LNCaP clone FGC (cell line): ENCODE measurements at regions not wholly inside any gene's neighbourhood (a gene's known extent, or its start where the extent isn't known, plus 50 kb on each side); places are given as distances from the start of the nearest gene placed in this dataset.
"Not testable (repeated sequence)": the region's sequence is repeated elsewhere in the genome, so short reads cannot be mapped to it uniquely, and the experiment has no call there.

Experiments
- DNase-seq: peaks from one replicate; pipeline ENCODE4 v3.0.0-alpha.2; 2011; ENCODE audit warnings: low read depth
- H3K4me3 ChIP-seq: 2 replicates; pipeline ENCODE4 v1.5.1; 2011; ENCODE audit warnings: mild to moderate bottlenecking, low read depth, low read length, control low read depth
- TF ChIP-seq, protein P1 (sequence below): IDR thresholded peaks from 2 replicates; pipeline ENCODE4 v1.5.1; 2012; ENCODE audit warnings: mild to moderate bottlenecking; ENCODE audit not compliant: control insufficient read depth, insufficient read depth; ENCODE audit errors: extremely low read depth

DNA sequence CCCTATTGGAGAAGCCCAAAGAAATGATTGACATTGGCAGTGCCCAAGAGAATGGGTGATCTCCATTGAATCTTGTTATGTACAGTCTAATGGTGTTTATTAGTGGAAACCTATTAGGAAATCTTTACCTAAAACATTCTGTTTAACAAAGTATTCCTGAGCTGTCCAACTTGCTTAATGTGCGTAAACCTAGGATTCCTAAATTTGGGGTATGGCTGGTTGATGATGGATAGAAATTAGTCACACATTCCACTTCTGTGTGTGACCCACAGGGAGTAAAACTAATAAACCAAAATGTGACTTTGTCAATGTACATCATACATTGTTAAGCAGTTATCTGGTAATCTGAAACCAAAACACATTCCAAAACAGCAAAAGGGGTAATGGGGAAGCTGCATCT, 761.3 kb downstream of the FSCB start:
- TF ChIP-seq, protein P1, sequence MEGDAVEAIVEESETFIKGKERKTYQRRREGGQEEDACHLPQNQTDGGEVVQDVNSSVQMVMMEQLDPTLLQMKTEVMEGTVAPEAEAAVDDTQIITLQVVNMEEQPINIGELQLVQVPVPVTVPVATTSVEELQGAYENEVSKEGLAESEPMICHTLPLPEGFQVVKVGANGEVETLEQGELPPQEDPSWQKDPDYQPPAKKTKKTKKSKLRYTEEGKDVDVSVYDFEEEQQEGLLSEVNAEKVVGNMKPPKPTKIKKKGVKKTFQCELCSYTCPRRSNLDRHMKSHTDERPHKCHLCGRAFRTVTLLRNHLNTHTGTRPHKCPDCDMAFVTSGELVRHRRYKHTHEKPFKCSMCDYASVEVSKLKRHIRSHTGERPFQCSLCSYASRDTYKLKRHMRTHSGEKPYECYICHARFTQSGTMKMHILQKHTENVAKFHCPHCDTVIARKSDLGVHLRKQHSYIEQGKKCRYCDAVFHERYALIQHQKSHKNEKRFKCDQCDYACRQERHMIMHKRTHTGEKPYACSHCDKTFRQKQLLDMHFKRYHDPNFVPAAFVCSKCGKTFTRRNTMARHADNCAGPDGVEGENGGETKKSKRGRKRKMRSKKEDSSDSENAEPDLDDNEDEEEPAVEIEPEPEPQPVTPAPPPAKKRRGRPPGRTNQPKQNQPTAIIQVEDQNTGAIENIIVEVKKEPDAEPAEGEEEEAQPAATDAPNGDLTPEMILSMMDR = no peak
- H3K4me3 ChIP-seq = no peak overlapping the region

DNA sequence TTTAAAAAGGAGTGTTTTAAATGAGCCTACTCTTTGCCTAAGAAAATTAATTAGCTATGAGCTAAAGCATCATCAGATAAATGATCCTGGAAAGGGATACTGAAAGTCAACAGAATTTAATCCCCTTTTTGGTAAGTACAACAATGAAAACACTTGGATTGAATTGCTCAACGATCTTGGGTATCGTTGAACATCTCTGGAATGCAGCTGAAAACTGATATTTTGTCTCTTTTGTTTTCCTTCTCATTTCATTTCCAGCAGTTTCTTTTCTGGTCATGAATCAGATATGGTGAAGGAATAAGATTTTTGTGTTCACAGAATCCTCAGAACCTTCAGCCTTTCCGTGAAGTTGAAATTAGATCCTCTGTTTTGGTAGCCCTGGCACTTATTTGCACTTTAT, 771.2 kb downstream of the FSCB start:
- TF ChIP-seq, protein P1 = no peak
- no peak overlapping the region for H3K4me3 ChIP-seq
- DNase-seq = no peak

More for the DNA sequence above, 761.3 kb downstream of the FSCB start:
- no peak for DNase-seq

DNA sequence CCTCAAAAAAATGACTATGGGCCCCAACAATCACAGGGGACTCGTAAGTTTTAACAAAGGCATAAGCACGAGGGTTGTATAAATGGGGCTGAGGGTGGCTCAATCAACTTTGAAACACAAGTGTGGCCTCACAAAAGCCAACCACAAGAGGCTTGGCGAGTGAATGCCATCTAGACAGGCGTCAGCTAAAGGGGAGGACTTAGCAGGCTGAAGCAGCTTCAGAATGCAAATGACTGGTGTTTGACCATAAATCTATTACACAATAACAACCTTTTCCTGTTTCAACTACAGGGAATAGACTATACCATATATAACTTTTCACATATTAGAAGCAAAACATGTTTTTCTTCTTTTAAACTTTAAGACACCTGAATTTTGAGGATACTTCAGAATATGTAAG, 777.9 kb downstream of the FSCB start:
- H3K4me3 ChIP-seq = no peak overlapping the region
- TF ChIP-seq, protein P1 = no peak
- DNase-seq = no peak

DNA sequence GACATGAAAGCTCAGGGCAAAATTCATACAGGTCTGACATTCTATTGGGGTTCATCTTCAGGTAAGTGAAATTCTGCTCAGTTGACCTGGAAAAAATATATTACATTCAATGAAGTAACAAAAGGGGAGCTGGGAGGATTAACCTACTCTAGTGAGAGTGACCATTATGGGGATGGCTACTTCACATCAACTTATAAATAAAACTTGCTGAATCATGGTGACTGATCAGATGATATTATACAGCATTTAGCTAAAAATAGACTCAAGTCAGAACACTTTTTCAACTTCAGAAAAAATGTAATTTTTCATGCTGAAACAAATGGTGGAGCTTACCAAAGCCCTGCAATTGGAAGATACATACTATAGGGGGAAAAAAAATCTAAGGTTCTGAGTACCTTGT, 800.2 kb downstream of the FSCB start:
- TF ChIP-seq, protein P1 = no peak
- H3K4me3 ChIP-seq = no peak overlapping the region
- no peak for DNase-seq

DNA sequence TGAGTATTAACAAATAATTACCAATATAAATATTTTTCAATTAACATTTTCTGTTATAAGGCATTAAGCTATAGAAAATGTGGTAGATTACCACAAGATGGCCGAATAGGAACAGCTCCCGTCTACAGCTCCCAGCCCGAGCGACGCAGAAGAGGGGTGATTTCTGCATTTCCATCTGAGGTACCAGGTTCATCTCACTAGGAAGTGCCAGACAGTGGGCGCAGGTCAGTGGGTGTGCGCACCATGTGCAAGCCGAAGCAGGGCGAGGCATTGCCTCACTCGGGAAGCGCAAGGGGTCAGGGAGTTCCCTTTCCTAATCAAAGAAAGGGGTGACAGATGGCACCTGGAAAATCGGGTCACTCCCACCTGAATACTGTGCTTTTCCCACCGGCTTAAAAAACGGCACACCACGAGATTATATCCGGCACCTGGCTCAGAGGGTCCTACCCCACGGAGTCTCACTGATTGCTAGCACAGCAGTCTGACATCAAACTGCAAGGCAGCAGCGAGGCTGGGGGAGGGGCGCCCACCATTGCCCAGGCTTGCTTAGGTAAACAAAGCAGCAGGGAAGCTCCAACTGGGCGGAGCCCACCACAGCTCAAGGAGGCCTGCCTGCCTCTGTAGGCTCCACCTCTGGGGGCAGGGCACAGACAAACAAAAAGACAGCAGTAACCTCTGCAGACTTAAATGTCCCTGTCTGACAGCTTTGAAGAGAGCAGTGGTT, 808.4 kb downstream of the FSCB start:
- H3K4me3 ChIP-seq, DNase-seq: not testable (repeated sequence)

DNA sequence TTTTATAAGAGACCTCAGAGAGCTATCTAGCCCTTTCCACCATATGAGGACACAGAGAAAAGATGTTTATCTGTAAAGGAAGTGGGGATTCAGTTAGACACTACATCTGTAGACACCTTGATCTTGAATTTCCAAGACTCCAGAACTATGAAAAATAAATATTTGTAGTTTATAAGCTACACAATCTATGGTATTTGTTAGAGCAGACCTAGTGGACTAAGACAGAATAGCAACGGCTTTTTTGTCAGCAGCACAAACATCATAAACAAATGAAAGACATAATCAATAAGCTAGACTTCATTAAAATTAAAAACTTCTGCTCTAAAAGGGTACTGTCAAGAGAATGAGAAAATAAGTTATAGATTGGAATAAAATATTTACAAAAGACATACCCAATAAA, 810.1 kb downstream of the FSCB start:
- TF ChIP-seq, protein P1 = no peak
- no peak for DNase-seq

DNA sequence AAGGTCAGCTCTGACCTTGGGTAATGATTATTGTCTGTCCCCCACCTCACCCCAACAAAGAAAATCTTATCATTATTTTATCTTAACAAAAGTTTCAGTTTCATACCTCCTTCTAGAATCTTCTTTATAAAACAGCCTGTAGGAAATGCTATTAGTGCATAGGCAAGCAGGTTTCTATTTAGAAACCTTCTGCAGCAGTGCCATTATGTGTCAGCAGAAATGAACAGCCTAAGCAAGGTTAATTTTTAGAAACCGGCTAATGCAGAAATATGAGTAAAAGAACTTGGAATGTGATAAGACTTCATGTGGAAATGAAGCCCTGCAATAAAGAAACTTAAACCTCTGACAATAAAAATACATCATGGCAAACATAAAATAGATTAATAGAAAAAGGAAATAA, 814.4 kb downstream of the FSCB start:
- no peak for DNase-seq
- TF ChIP-seq, protein P1 = no peak
- no peak overlapping the region for H3K4me3 ChIP-seq

More for the DNA sequence above, 810.1 kb downstream of the FSCB start:
- H3K4me3 ChIP-seq = no peak overlapping the region

DNA sequence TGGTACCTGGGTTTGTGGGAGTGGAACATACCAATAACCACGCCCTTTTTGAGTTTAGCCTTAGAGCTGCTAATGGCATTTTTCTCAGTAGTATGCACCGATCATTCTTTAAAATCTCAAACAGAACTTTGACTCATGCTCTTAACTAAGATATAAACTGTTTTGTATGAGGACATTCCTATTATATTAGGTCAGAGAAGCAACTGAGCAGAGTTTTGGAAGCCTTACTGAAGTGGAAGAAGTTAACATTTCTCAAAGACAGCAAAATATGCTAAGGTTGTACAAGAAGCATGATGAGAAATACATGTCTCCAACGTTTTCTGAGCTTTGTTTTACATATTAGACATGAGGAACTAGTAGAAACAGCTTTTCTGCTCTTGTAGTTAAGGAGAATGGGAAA, 819.2 kb downstream of the FSCB start:
- no peak for DNase-seq
- TF ChIP-seq, protein P1 = no peak
- no peak overlapping the region for H3K4me3 ChIP-seq
